Adrenal gland (tissue), 9 donors: ENCODE measurements at regions not wholly inside any gene's neighbourhood (a gene's known extent, or its start where the extent isn't known, plus 50 kb on each side); places are given as distances from the start of the nearest gene placed in this dataset.

Source experiments
- DNase-seq, 7 donors: peaks; one replicate each; pipeline ENCODE4 v3.0.0-alpha.2; 2019 to 2020
- H3K27ac ChIP-seq, 5 donors: fragments of 200-600 bp; sonication (generic) in 4 of 5; 1 replicate in 3 of 5; 2 replicates in 2 of 5; pipeline versions ENCODE4 v1.5.1 to v1.8.0; 2016 to 2020; ENCODE audit warnings: mild to moderate bottlenecking in 1 of 5
- H3K27me3 ChIP-seq: fragments of 200-600 bp; 2 replicates; pipeline ENCODE4 v1.8.0; 2021
- H3K36me3 ChIP-seq, 2 donors: fragments of 200-600 bp; replicated peaks in 1 of 2; 1 replicate in 1 of 2; 2 replicates in 1 of 2; pipeline versions ENCODE4 v1.5.1 to v1.8.0; 2018 to 2022
- H3K4me1 ChIP-seq, 2 donors: fragments of 200-600 bp; replicated peaks in 1 of 2; 1 replicate in 1 of 2; 2 replicates in 1 of 2; pipeline versions ENCODE4 v1.5.1 to v1.8.0; 2018 to 2021
- H3K4me3 ChIP-seq, 4 donors: fragments of 200-600 bp; sonication (generic) in 3 of 4; one replicate each; pipeline ENCODE4 v1.5.1; 2016 to 2018
- H3K9me3 ChIP-seq, 3 donors: fragments of 200-600 bp; sonication (generic) in 1 of 3; replicated peaks in 1 of 3; 1 replicate in 2 of 3; 2 replicates in 1 of 3; pipeline versions ENCODE4 v1.5.1 to v1.8.0; 2016 to 2021
- CTCF ChIP-seq, 6 experiments: fragments of 450-650 bp in 4 of 6; fragments of 200-600 bp in 2 of 6; sonication (generic) in 1 of 6; IDR thresholded peaks; 1 replicate in 5 of 6; 2 replicates in 1 of 6; pipeline versions ENCODE4 v1.5.1 to v1.8.0; 2016 to 2021; ENCODE audit warnings: antibody characterized with exemption in 6 of 6, mild to moderate bottlenecking in 2 of 6, moderate library complexity in 1 of 6
- POLR2A ChIP-seq, 2 donors: fragments of 450-650 bp; IDR thresholded peaks; one replicate each; pipeline ENCODE4 v1.6.1; 2017; ENCODE audit warnings: antibody characterized with exemption in 2 of 2, mild to moderate bottlenecking in 2 of 2, moderate library complexity in 1 of 2
- WGBS, 4 donors: extraction: QIAGEN DNeasy Blood & Tissue Kit in 2 of 4; methylation state at CpG; one replicate each; pipeline versions ENCODE4 v1.1.5 to v1.1.7; 2013 to 2017; 5-methylcytosine and 5-hydroxymethylcytosine counted together
- intact Hi-C, 2 donors: fragments of 100-400 bp; cut with DNase I; formaldehyde crosslinking; loops; one replicate each; pipeline versions ENCODE4 v1.14.1 to v1.15.0; 2022 to 2023
- donor health status: healthy with polysubstance abuse.
- donor health status: Bipolar disorder and iron deficiency.
- donor health status: DM: yes; HTN: yes; CAD: no.
- donor health status: DM: no; HTN: no; CAD: no.
- donor health status: DM: no; HTN: no; CAD: no.

- Histone ChIP-seq H3K4me3 (no peak overlapping the region), H3K27me3 (no peaks in the 10 kb centered on the region), H3K27ac (no peak overlapping the region), H3K36me3 (no peaks in the 10 kb centered on the region), H3K9me3 (no peaks in the 10 kb centered on the region), H3K4me1 (peaks cover 0 to under 1% of the 10 kb centered on the region in 2 donors)
- TF ChIP-seq CTCF (IDR thresholded peaks at IDR 0.05) = no peak
- no peak for TF ChIP-seq POLR2A (IDR thresholded peaks at IDR 0.05)
- no peak for DNase-seq
- intact Hi-C loops = no loop called here
- 87 to 94% (median 91%) methylated on average over 4 of the region's 4 CpGs for WGBS, 4 donors
Observed at GRCh38 chr4:181946902-181947301, 296.3 kb upstream of the TENM3 start.

DNA sequence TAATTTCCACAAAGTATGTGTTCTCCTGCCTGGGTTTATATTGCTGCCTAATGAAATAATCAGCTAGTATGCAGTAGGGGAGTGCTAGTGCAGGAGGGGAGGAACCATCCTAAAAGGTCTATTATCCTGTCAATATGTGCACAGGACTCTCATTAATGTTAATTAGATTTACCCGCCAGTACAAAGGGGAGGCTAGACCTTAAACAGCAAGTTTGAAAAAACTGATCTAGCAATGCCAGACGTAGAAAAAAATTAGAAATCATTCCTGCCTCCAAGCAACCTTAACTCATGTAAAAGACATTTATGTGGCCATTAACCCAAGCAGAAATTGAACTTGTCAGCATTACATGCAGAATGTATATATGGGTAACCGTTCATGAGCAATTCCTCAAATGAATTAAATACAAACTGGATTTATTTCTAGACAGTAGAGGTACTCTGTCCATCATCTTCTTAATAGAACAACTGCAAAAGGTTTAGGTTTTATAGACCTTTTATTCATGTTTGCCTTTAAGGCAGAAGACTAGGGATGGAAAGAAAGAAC, 294.3 kb upstream of the TENM3 start:
- H3K27me3 ChIP-seq = no peaks in the 10 kb centered on the region
- WGBS, 4 donors = 59 to 78% (median 67%) methylated on average over 3 of the region's 3 CpGs
- no peak for TF ChIP-seq CTCF (IDR thresholded peaks at IDR 0.05)
- no peak for TF ChIP-seq POLR2A (IDR thresholded peaks at IDR 0.05)
- peaks cover 4 to 11% of the 10 kb centered on the region in 2 donors for H3K4me1 ChIP-seq
- DNase-seq = no peak
- H3K27ac ChIP-seq = no peak overlapping the region
- intact Hi-C loops = no loop called here
- H3K9me3 ChIP-seq = no peaks in the 10 kb centered on the region
- H3K36me3 ChIP-seq = no peaks in the 10 kb centered on the region
- no peak overlapping the region for H3K4me3 ChIP-seq

DNA sequence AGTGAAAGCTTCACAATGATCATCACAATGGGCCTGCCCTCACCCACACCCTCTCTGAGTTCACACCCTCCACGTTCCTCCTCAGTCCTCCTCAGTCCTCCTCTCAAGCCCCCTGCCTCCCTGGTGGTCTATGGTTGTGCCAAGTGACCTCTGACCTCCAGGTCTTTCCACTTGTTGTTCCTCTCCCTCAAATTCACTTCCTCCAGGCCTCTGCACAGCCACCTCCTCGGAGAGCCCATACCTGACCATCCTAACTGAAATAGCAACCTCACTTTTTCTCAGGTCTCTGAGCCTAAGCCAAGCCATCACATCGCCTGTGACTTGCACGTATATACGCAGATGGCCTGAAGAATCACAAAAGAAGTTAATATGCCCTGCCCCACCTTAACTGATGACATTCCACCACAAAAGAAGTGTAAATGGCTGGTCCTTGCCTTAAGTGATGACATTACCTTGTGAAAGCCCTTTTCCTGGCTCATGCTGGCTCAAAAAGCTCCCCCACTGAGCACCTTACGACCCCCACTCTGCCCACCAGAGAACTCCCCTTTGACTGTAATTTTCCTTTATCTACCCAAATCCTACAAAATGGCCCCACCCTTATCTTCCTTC, 293.4 kb upstream of the TENM3 start:
- H3K4me1 ChIP-seq = peaks cover 4 to 11% of the 10 kb centered on the region in 2 donors
- WGBS, 4 donors = 61 to 87% (median 80%) methylated on average over 5 to 6 of the region's 6 CpGs
- no peaks in the 10 kb centered on the region for H3K9me3 ChIP-seq
- no peaks in the 10 kb centered on the region for H3K27me3 ChIP-seq
- TF ChIP-seq POLR2A (IDR thresholded peaks at IDR 0.05) = no peak
- TF ChIP-seq CTCF (IDR thresholded peaks at IDR 0.05) = no peak
- no peak for DNase-seq
- intact Hi-C loops = no loop called here
- no peaks in the 10 kb centered on the region for H3K36me3 ChIP-seq
- H3K27ac ChIP-seq = no peak overlapping the region
- H3K4me3 ChIP-seq = no peak overlapping the region

GRCh38 chr4:181950372-181951127, 292.7 kb upstream of the TENM3 start:
- H3K27me3 ChIP-seq = no peaks in the 10 kb centered on the region
- no peak for DNase-seq
- H3K4me1 ChIP-seq = peaks cover 4 to 11% of the 10 kb centered on the region in 2 donors
- H3K4me3 ChIP-seq = no peak overlapping the region
- H3K27ac ChIP-seq = no peak overlapping the region
- intact Hi-C loops = no loop called here
- no peak for TF ChIP-seq CTCF (IDR thresholded peaks at IDR 0.05)
- TF ChIP-seq POLR2A (IDR thresholded peaks at IDR 0.05) = no peak
- no peaks in the 10 kb centered on the region for H3K9me3 ChIP-seq
- WGBS, 4 donors = 63 to 80% (median 76%) methylated on average over 6 of the region's 6 CpGs
- no peaks in the 10 kb centered on the region for H3K36me3 ChIP-seq
